Sigmoid colon (tissue), 6 donors: ENCODE measurements at regions not wholly inside any gene's neighbourhood (a gene's known extent, or its start where the extent isn't known, plus 50 kb on each side); places are given as distances from the start of the nearest gene placed in this dataset.

Experiments used
- DNase-seq: peaks from one replicate; pipeline ENCODE4 v3.0.0-alpha.2; 2019
- H3K27ac ChIP-seq, 4 donors: fragments of 200-600 bp; sonication (generic); one replicate each; pipeline ENCODE4 v1.5.1; 2016 to 2019; ENCODE audit warnings: mild to moderate bottlenecking in 1 of 4
- H3K27me3 ChIP-seq, 3 donors: fragments of 200-600 bp; sonication (generic); one replicate each; pipeline ENCODE4 v1.5.1; 2019; ENCODE audit warnings: mild to moderate bottlenecking in 1 of 3
- H3K36me3 ChIP-seq, 4 donors: fragments of 200-600 bp; sonication (generic); one replicate each; pipeline ENCODE4 v1.5.1; 2016 to 2019
- H3K4me1 ChIP-seq, 4 donors: fragments of 200-600 bp; sonication (generic); one replicate each; pipeline ENCODE4 v1.5.1; 2017 to 2019
- H3K4me3 ChIP-seq, 4 donors: fragments of 200-600 bp; sonication (generic); one replicate each; pipeline ENCODE4 v1.5.1; 2017 to 2019; ENCODE audit warnings: mild to moderate bottlenecking in 2 of 4, moderate library complexity in 1 of 4
- H3K9me3 ChIP-seq, 4 donors: fragments of 200-600 bp in 3 of 4; sonication (generic) in 3 of 4; one replicate each; pipeline versions ENCODE4 v1.5.1 to v1.6.1; 2013 to 2019
- EP300 ChIP-seq, 4 donors: sonication (generic); formaldehyde crosslinking; IDR thresholded peaks; one replicate each; pipeline ENCODE4 v1.6.1; 2017; ENCODE audit warnings: antibody characterized with exemption in 4 of 4
- POLR2A ChIP-seq, 2 donors: fragments of 450-650 bp; IDR thresholded peaks; one replicate each; pipeline ENCODE4 v1.6.1; 2016; ENCODE audit warnings: antibody characterized with exemption in 2 of 2, mild to moderate bottlenecking in 2 of 2, moderate library complexity in 2 of 2
- POLR2AphosphoS5 ChIP-seq, 4 donors: sonication (generic); formaldehyde crosslinking; IDR thresholded peaks; one replicate each; pipeline ENCODE4 v1.6.1; 2017; ENCODE audit warnings: antibody characterized with exemption in 4 of 4
- WGBS, 2 donors: extraction: QIAGEN DNeasy Blood & Tissue Kit; methylation state at CpG; one replicate each; pipeline ENCODE4 v1.1.7; 2013; 5-methylcytosine and 5-hydroxymethylcytosine counted together
- intact Hi-C: fragments of 100-400 bp; cut with DNase I; formaldehyde crosslinking; loops from one replicate; pipeline ENCODE4 v1.15.1; 2023
- TF ChIP-seq, protein P1 (sequence below), 4 experiments: fragments of 450-650 bp in 3 of 4; fragments of 200-600 bp in 1 of 4; IDR thresholded peaks; one replicate each; pipeline ENCODE4 v1.5.1; 2016 to 2019; ENCODE audit warnings: antibody characterized with exemption in 4 of 4, mild to moderate bottlenecking in 3 of 4, moderate library complexity in 2 of 4
- donor health status: healthy with polysubstance abuse.
- donor health status: healthy.

DNA sequence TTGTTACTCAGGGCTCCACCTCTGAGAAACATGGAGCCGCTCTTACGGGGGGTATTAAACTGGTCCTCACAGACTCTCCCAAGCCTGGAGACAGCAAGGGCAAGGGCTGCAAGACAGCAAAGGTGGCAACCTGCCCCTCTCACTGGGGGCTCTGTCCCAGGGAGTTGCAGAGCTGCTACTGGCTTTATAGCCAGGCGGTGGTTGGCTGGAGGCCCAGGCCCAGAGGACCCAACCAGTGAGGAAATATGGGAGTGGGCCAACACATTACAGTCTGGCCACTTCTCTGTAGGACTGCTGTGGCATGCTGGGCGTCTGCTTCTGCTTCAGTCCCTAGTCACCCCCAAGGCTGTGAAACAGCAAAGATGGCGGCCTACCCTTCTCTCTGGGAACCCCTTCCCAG is 597.2 kb downstream of the LRRC70 start:
- peaks cover 0 to 5% (median 0%) of the 10 kb centered on the region in 4 donors for H3K9me3 ChIP-seq
- intact Hi-C loops: no loop called here
- no peaks in the 10 kb centered on the region for H3K4me1 ChIP-seq
- H3K4me3 ChIP-seq: no peak overlapping the region
- 90 to 92% methylated on average over 5 of the region's 5 CpGs for WGBS, 2 donors
- no peaks in the 10 kb centered on the region for H3K36me3 ChIP-seq
- H3K27ac ChIP-seq: no peak overlapping the region
- DNase-seq: no peak
- no peaks in the 10 kb centered on the region for H3K27me3 ChIP-seq
- TF ChIP-seq POLR2A (IDR thresholded peaks at IDR 0.05) (no peak), EP300 (IDR thresholded peaks at IDR 0.05) (no peak)
- TF ChIP-seq, protein P1, sequence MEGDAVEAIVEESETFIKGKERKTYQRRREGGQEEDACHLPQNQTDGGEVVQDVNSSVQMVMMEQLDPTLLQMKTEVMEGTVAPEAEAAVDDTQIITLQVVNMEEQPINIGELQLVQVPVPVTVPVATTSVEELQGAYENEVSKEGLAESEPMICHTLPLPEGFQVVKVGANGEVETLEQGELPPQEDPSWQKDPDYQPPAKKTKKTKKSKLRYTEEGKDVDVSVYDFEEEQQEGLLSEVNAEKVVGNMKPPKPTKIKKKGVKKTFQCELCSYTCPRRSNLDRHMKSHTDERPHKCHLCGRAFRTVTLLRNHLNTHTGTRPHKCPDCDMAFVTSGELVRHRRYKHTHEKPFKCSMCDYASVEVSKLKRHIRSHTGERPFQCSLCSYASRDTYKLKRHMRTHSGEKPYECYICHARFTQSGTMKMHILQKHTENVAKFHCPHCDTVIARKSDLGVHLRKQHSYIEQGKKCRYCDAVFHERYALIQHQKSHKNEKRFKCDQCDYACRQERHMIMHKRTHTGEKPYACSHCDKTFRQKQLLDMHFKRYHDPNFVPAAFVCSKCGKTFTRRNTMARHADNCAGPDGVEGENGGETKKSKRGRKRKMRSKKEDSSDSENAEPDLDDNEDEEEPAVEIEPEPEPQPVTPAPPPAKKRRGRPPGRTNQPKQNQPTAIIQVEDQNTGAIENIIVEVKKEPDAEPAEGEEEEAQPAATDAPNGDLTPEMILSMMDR (IDR thresholded peaks at IDR 0.05): no peak

DNA sequence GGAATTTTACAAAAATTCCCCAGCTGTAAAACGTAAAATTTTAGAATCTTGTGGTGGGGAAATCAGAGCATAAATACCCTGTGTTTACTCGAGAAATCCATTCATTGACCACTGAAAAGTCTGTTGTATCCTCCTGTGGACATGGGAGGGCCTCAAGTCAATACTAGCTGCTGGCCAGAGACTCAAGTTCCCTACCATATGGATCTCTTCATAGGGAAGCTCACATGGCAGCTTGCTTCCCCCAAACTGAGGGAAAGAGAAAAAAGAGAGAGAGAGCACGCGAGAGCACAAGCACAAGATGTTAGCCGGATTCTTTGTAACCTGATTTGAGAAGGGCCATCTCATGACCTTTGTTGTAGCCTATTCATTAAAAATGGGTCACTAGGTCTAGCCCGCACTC is 591.9 kb downstream of the LRRC70 start:
- H3K9me3 ChIP-seq: peaks cover 0 to 4% (median 0%) of the 10 kb centered on the region in 4 donors

DNA sequence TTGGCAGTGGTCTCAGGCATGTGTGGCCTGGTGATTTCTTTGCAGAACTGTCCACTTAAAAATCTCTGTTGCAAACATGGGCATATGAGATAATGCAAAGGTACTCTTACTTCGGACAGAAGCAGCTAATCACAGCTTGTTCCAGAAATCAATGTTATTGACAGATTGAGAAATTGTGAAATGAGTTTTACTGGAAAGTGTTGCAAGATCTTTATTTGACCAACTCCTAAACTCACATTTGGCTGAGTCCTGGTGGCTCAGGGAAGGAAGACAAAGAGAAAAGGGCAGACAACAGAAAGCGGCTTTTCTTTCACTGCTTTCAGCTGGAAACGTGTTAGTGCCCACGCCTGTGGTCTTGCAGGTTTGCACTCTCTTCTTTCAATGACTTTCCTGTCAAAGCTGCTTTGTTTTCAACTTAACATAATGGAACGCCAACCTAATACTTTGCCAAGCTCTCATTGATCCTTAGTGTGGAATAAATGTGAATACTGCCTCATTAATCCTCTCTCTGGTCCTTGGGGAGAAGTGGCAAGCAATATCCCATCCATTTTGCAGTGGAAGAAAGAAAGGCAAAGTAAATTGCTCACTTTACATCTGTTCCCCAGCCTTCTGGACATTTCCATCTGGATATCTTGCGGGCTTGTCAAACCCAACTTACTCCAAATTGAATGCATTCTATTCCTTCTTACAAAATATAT is 586.4 kb downstream of the LRRC70 start:
- no peak overlapping the region for H3K4me3 ChIP-seq
- 74 to 79% methylated on average over 6 of the region's 6 CpGs for WGBS, 2 donors
- TF ChIP-seq POLR2AphosphoS5 (IDR thresholded peaks at IDR 0.05) (no peak), EP300 (IDR thresholded peaks at IDR 0.05) (no peak), POLR2A (IDR thresholded peaks at IDR 0.05) (no peak)
- TF ChIP-seq, protein P1 (IDR thresholded peaks at IDR 0.05): no peak
- intact Hi-C loops: no loop called here
- H3K9me3 ChIP-seq: no peaks in the 10 kb centered on the region
- DNase-seq: no peak
- H3K4me1 ChIP-seq: no peaks in the 10 kb centered on the region
- H3K36me3 ChIP-seq: no peaks in the 10 kb centered on the region
- no peaks in the 10 kb centered on the region for H3K27me3 ChIP-seq
- no peak overlapping the region for H3K27ac ChIP-seq

More for the DNA sequence above, 591.9 kb downstream of the LRRC70 start:
- H3K27ac ChIP-seq: no peak overlapping the region
- no peaks in the 10 kb centered on the region for H3K4me1 ChIP-seq
- TF ChIP-seq POLR2AphosphoS5 (IDR thresholded peaks at IDR 0.05): no peak
- no peak for TF ChIP-seq EP300 (IDR thresholded peaks at IDR 0.05)
- no peak for TF ChIP-seq POLR2A (IDR thresholded peaks at IDR 0.05)
- TF ChIP-seq, protein P1 (IDR thresholded peaks at IDR 0.05): no peak
- no peaks in the 10 kb centered on the region for H3K36me3 ChIP-seq
- no peak overlapping the region for H3K4me3 ChIP-seq
- intact Hi-C loops: no loop called here
- no peak for DNase-seq
- 69% methylated on average over 6 of the region's 6 CpGs for WGBS, 2 donors
- no peaks in the 10 kb centered on the region for H3K27me3 ChIP-seq

DNA sequence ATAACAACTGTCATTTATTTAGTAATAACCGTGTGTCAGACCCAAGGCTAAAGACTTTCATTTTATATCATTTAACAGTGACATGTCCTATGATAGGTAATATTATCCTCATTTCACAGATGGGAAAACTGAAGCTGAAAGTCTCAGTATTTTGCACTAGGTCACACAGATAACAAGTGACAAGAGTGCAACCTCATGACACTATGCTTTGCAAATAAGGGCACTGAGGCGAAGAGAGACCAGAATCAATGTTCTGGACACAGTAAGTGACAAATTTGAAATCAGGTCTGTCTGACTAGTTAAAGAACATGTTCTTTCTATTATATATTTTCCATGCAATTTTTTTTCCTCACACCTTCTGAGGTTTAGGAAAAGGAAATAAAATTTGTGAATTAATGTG is 585.7 kb downstream of the LRRC70 start:
- no peaks in the 10 kb centered on the region for H3K9me3 ChIP-seq
- H3K4me3 ChIP-seq: no peak overlapping the region
- WGBS, 2 donors: 86 to 91% methylated on average over 2 of the region's 2 CpGs
- DNase-seq: no peak
- intact Hi-C loops: no loop called here
- H3K36me3 ChIP-seq: no peaks in the 10 kb centered on the region
- H3K27ac ChIP-seq: no peak overlapping the region
- no peaks in the 10 kb centered on the region for H3K4me1 ChIP-seq
- TF ChIP-seq POLR2AphosphoS5 (IDR thresholded peaks at IDR 0.05) (no peak), POLR2A (IDR thresholded peaks at IDR 0.05) (no peak), EP300 (IDR thresholded peaks at IDR 0.05) (no peak)
- TF ChIP-seq, protein P1 (IDR thresholded peaks at IDR 0.05): no peak
- no peaks in the 10 kb centered on the region for H3K27me3 ChIP-seq

DNA sequence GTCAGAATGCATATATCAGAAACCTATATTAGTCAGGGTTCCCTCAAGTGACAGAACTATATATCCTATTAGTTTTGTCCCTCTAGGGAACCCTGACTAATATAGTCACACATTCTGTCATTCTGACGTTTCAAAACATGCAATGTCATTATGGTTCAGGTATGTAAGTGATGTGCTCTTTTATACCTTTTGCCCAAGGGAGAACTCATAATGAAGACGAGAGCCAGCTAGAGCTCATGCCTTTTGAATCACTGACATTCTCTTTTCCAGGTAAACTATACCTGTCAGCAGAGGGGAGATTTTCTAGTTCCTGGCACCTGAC is 576.7 kb downstream of the LRRC70 start:
- no peak overlapping the region for H3K4me3 ChIP-seq
- 58 to 75% methylated on average over 2 of the region's 2 CpGs for WGBS, 2 donors
- no peaks in the 10 kb centered on the region for H3K36me3 ChIP-seq
- DNase-seq: no peak
- no peaks in the 10 kb centered on the region for H3K27me3 ChIP-seq
- no peaks in the 10 kb centered on the region for H3K9me3 ChIP-seq
- intact Hi-C loops: no loop called here
- no peaks in the 10 kb centered on the region for H3K4me1 ChIP-seq
- TF ChIP-seq POLR2A (IDR thresholded peaks at IDR 0.05): no peak
- TF ChIP-seq, protein P1 (IDR thresholded peaks at IDR 0.05): no peak
- TF ChIP-seq POLR2AphosphoS5 (IDR thresholded peaks at IDR 0.05): no peak
- TF ChIP-seq EP300 (IDR thresholded peaks at IDR 0.05): no peak
- H3K27ac ChIP-seq: no peak overlapping the region
